H1 (cell line): ENCODE measurements at regions not wholly inside any gene's neighbourhood (a gene's known extent, or its start where the extent isn't known, plus 50 kb on each side); places are given as distances from the start of the nearest gene placed in this dataset.

ENCODE experiments used
- CTCF ChIA-PET: fragments of 300-600 bp; sonication (Branson Sonifier 250); formaldehyde crosslinking; loops from one replicate; lab custom pipeline; 2021; ENCODE audit not compliant: partially characterized antibody; lab: Charles Lee
- POLR2A ChIA-PET: fragments of 300-600 bp; sonication (Branson Sonifier 250); formaldehyde crosslinking; loops from one replicate; lab custom pipeline; 2021; ENCODE audit warnings: inconsistent platforms; ENCODE audit not compliant: partially characterized antibody; lab: Charles Lee
- DNase-seq, 2 experiments: peaks; one replicate each; pipeline versions ENCODE4 v3.0.0 to v3.0.0-alpha.2; 2010 to 2022; ENCODE audit warnings: low spot score in 2 of 2, low read depth in 1 of 2, mixed read lengths in 1 of 2
- FAIRE-seq: peaks from 2 replicates; lab custom pipeline; 2011; peaks lifted over from hg19 to GRCh38; lab: Jason Lieb, UNC
- H2AFZ ChIP-seq: 2 replicates; pipeline ENCODE4 v1.8.1; 2012; ENCODE audit warnings: low read length, inconsistent platforms
- H2AK5ac ChIP-seq: 2 replicates; pipeline ENCODE4 v1.6.1; 2013; ENCODE audit warnings: low read depth, low read length
- H2BK120ac ChIP-seq: replicated peaks from 2 replicates; pipeline ENCODE3; 2013; ENCODE audit warnings: low read depth, low read length, inconsistent platforms
- H2BK12ac ChIP-seq: 2 replicates; pipeline ENCODE4 v1.6.1; 2013; ENCODE audit warnings: low read depth, low read length
- H2BK15ac ChIP-seq: 2 replicates; pipeline ENCODE4 v1.6.1; 2013; ENCODE audit warnings: low read length
- H2BK20ac ChIP-seq: 2 replicates; pipeline ENCODE4 v1.6.1; 2013; ENCODE audit warnings: low read length
- H2BK5ac ChIP-seq: 2 replicates; pipeline ENCODE4 v1.6.1; 2013; ENCODE audit warnings: low read depth, low read length
- H3K14ac ChIP-seq: 2 replicates; pipeline ENCODE4 v1.6.1; 2013; ENCODE audit warnings: inconsistent platforms; ENCODE audit not compliant: insufficient read length
- H3K18ac ChIP-seq: 2 replicates; pipeline ENCODE4 v1.6.1; 2013; ENCODE audit warnings: low read length; ENCODE audit errors: extremely low read depth
- H3K23ac ChIP-seq: 2 replicates; pipeline ENCODE4 v1.6.1; 2013; ENCODE audit warnings: inconsistent platforms; ENCODE audit not compliant: insufficient read length
- H3K23me2 ChIP-seq: 2 replicates; pipeline ENCODE4 v1.6.1; 2013; ENCODE audit warnings: low read depth, low read length
- H3K27ac ChIP-seq: 2 replicates; pipeline ENCODE4 v1.6.1; 2011; ENCODE audit warnings: low read depth, low read length, inconsistent platforms
- H3K27me3 ChIP-seq, 4 experiments: replicated peaks in 1 of 4; 1 replicate in 1 of 4; 2 replicates in 3 of 4; pipeline versions ENCODE4 v1.6.1 to v1.8.1; 2011 to 2013; ENCODE audit warnings: low read length in 3 of 4, mild to moderate bottlenecking in 3 of 4, inconsistent platforms in 2 of 4, mixed read lengths in 2 of 4, moderate library complexity in 1 of 4; ENCODE audit not compliant: control insufficient read depth in 3 of 4, insufficient read depth in 3 of 4; ENCODE audit errors: extremely low read depth in 1 of 4
- H3K36me3 ChIP-seq, 4 experiments: 2 replicates each; pipeline versions ENCODE4 v1.6.1 to v1.8.1; 2011 to 2013; ENCODE audit warnings: mild to moderate bottlenecking in 4 of 4, low read length in 3 of 4, moderate library complexity in 2 of 4, control low read depth in 1 of 4, inconsistent platforms in 1 of 4; ENCODE audit not compliant: insufficient read depth in 4 of 4, control insufficient read depth in 2 of 4
- H3K4ac ChIP-seq: replicated peaks from 2 replicates; pipeline ENCODE3; 2013; ENCODE audit warnings: low read length, low read depth, mixed read lengths, inconsistent platforms; ENCODE audit not compliant: insufficient read length
- H3K4me1 ChIP-seq, 4 experiments: replicated peaks in 1 of 4; 1 replicate in 1 of 4; 2 replicates in 3 of 4; pipeline versions ENCODE4 v1.6.1 to v1.8.1; 2011 to 2013; ENCODE audit warnings: low read length in 3 of 4, inconsistent platforms in 2 of 4, mixed read lengths in 1 of 4; ENCODE audit not compliant: insufficient read depth in 4 of 4, control insufficient read depth in 3 of 4
- H3K4me2 ChIP-seq, 2 experiments: 2 replicates each; pipeline versions ENCODE4 v1.6.1 to v1.8.1; 2011 to 2013; ENCODE audit warnings: low read depth in 2 of 2, low read length in 2 of 2, control low read depth in 1 of 2, inconsistent platforms in 1 of 2, mild to moderate bottlenecking in 1 of 2; ENCODE audit not compliant: insufficient read depth in 1 of 2
- H3K4me3 ChIP-seq, 4 experiments: fragments of 200-600, 300-600 bp in 1 of 4; sonication (generic), shearing (Covaris generic), sonication (Bioruptor Twin) in 1 of 4; 2 replicates each; pipeline versions ENCODE4 v1.5.1 to v1.8.1; 2011 to 2016; ENCODE audit warnings: low read length in 4 of 4, low read depth in 3 of 4, control low read depth in 2 of 4, inconsistent platforms in 2 of 4, mild to moderate bottlenecking in 2 of 4, mixed read lengths in 1 of 4, moderate library complexity in 1 of 4; ENCODE audit not compliant: insufficient read depth in 2 of 4; ENCODE audit errors: extremely low read depth in 1 of 4
- H3K56ac ChIP-seq: replicated peaks from 2 replicates; pipeline ENCODE3; 2013; ENCODE audit warnings: low read depth, mild to moderate bottlenecking, mixed read lengths, low read length, inconsistent platforms; ENCODE audit not compliant: insufficient read length
- H3K79me1 ChIP-seq: 2 replicates; pipeline ENCODE4 v1.6.1; 2013; ENCODE audit warnings: low read depth, low read length, control low read depth
- H3K79me2 ChIP-seq, 2 experiments: 2 replicates each; pipeline versions ENCODE4 v1.6.1 to v1.8.1; 2012 to 2013; ENCODE audit warnings: low read length in 2 of 2, mild to moderate bottlenecking in 2 of 2, inconsistent platforms in 1 of 2; ENCODE audit not compliant: insufficient read depth in 2 of 2, control insufficient read depth in 1 of 2
- H3K9ac ChIP-seq, 4 experiments: replicated peaks in 1 of 4; 1 replicate in 1 of 4; 2 replicates in 3 of 4; pipeline versions ENCODE4 v1.6.1 to v1.8.1; 2011 to 2013; ENCODE audit warnings: low read depth in 3 of 4, low read length in 3 of 4, control low read depth in 2 of 4, mild to moderate bottlenecking in 2 of 4, moderate library complexity in 2 of 4, inconsistent platforms in 1 of 4; ENCODE audit errors: extremely low read depth in 1 of 4
- H3K9me3 ChIP-seq, 2 experiments: 2 replicates each; pipeline versions ENCODE4 v1.6.1 to v1.8.1; 2012 to 2013; ENCODE audit warnings: mild to moderate bottlenecking in 2 of 2, moderate library complexity in 2 of 2, control low read depth in 1 of 2, inconsistent platforms in 1 of 2, low read depth in 1 of 2, low read length in 1 of 2, mixed read lengths in 1 of 2; ENCODE audit not compliant: insufficient read depth in 2 of 2
- H4K20me1 ChIP-seq, 2 experiments: replicated peaks in 1 of 2; 2 replicates each; pipeline versions ENCODE3 to v1.8.1; 2011 to 2013; ENCODE audit warnings: inconsistent platforms in 2 of 2, low read length in 2 of 2, mild to moderate bottlenecking in 1 of 2; ENCODE audit not compliant: insufficient read depth in 2 of 2, control insufficient read depth in 1 of 2
- H4K5ac ChIP-seq: 2 replicates; pipeline ENCODE4 v1.6.1; 2013; ENCODE audit warnings: low read length, low read depth, mixed read lengths, inconsistent platforms; ENCODE audit not compliant: insufficient read length
- H4K8ac ChIP-seq: 2 replicates; pipeline ENCODE4 v1.8.0; 2013; ENCODE audit warnings: mild to moderate bottlenecking, moderate library complexity, low read length, inconsistent platforms; ENCODE audit not compliant: insufficient read depth; ENCODE audit errors: extremely low read depth
- H4K91ac ChIP-seq: replicated peaks from 2 replicates; pipeline ENCODE3; 2013; ENCODE audit warnings: low read length, mixed read lengths, inconsistent platforms; ENCODE audit not compliant: insufficient read length
- ASH2L ChIP-seq: fragments of 200-600, 300-600 bp; sonication (generic); IDR thresholded peaks from one replicate; pipeline ENCODE4 v1.7.1; 2017; ENCODE audit warnings: low read length
- BACH1 ChIP-seq: IDR thresholded peaks from 2 replicates; pipeline ENCODE4 v1.6.1; 2012; ENCODE audit warnings: low read length, improper control_type of control experiment
- CEBPB ChIP-seq: IDR thresholded peaks from 2 replicates; pipeline ENCODE4 v1.6.1; 2012; ENCODE audit warnings: low read depth, low read length
- CREB1 ChIP-seq: IDR thresholded peaks from 2 replicates; pipeline ENCODE4 v1.6.1; 2012; ENCODE audit warnings: inconsistent platforms
- CTBP2 ChIP-seq: IDR thresholded peaks from 2 replicates; pipeline ENCODE4 v1.7.0; 2011; ENCODE audit warnings: borderline replicate concordance, mild to moderate bottlenecking, moderate library complexity, mixed read lengths, low read length; ENCODE audit not compliant: insufficient read depth, insufficient read length
- FOSL1 ChIP-seq: IDR thresholded peaks from 2 replicates; pipeline ENCODE4 v1.6.1; 2011; ENCODE audit warnings: mild to moderate bottlenecking, low read depth, low read length, moderate library complexity; ENCODE audit not compliant: insufficient read depth
- GTF2F1 ChIP-seq: IDR thresholded peaks from 2 replicates; pipeline ENCODE4 v1.6.1; 2012; ENCODE audit warnings: low read depth, low read length, improper control_type of control experiment, borderline replicate concordance
- JUND ChIP-seq: IDR thresholded peaks from 2 replicates; pipeline ENCODE4 v1.6.1; 2011; ENCODE audit warnings: mild to moderate bottlenecking, improper control_type of control experiment, low read length
- MAFK ChIP-seq: IDR thresholded peaks from 2 replicates; pipeline ENCODE4 v1.6.1; 2012; ENCODE audit warnings: low read depth, mild to moderate bottlenecking, improper control_type of control experiment, low read length
- PHF8 ChIP-seq: fragments of 200-600 bp; sonication (generic); conservative IDR thresholded peaks from 2 replicates; pipeline ENCODE4 v1.7.1; 2012; ENCODE audit warnings: low read depth, mild to moderate bottlenecking, inconsistent platforms, low read length, moderate library complexity
- RFX5 ChIP-seq: IDR thresholded peaks from 2 replicates; pipeline ENCODE4 v1.6.1; 2011; ENCODE audit warnings: low read depth, low read length, improper control_type of control experiment, borderline replicate concordance
- SAP30 ChIP-seq: fragments of 300-600 bp; sonication (generic); IDR thresholded peaks from 2 replicates; pipeline ENCODE4 v1.7.1; 2012; ENCODE audit warnings: low read length, moderate library complexity, mild to moderate bottlenecking, inconsistent platforms; ENCODE audit not compliant: insufficient read depth, insufficient replicate concordance
- TCF12 ChIP-seq: IDR thresholded peaks from 2 replicates; pipeline ENCODE4 v1.6.1; 2011; ENCODE audit warnings: low read depth, mild to moderate bottlenecking, low read length
- WGBS, 2 experiments: shearing (Covaris generic) in 1 of 2; methylation state at CpG; one replicate each; pipeline versions ENCODE4 v1.1.6 to v1.1.7; 2013 to 2015; ENCODE audit warnings: low lambda C conversion rate in 2 of 2, mixed read lengths in 2 of 2, inconsistent platforms in 1 of 2, low coverage in 1 of 2, missing lambda C conversion rate in 1 of 2; ENCODE audit not compliant: insufficient replicate concordance in 2 of 2, insufficient coverage in 1 of 2, insufficient read length in 1 of 2; ENCODE audit errors: extremely low coverage in 1 of 2, missing lambda C conversion rate in 1 of 2; 5-methylcytosine and 5-hydroxymethylcytosine counted together
- TF ChIP-seq, protein P1 (sequence below): IDR thresholded peaks from 2 replicates; pipeline ENCODE4 v1.6.1; 2011; ENCODE audit warnings: low read depth, mild to moderate bottlenecking, low read length; ENCODE audit not compliant: insufficient read depth

DNA sequence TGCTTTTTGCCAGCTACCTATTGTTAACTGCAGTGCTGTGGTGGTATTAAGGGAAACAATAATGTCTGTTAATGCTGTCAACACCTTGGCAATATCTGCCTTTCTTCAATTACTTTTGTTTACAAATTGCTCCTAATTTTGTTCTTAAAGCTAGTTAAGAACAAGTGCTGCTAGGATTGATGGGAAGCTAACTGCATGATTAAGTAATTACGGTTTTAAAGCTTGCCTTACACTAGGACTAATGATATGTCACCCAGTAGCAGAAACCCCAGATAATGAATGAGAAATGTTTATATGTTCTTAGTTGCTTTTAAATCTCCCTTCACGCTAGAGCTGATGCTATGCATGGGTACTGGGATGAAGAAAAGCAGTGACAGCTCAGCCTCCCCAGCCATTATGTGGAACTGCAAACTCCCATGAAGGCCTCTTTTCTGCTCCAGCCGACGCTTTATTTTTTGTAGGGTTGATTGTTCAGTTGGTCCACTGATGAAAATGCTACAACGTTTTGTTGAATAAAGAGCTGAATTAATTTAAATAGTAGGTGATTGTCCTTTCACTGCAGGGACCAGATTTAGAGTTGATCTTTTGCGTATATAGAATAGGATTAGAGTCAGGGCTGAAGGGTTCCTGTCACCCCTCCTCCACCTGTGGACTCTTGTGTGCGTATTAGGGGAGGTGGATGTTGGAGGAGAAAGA lies 610.5 kb downstream of the TFAP2B start:
- Histone ChIP-seq H4K91ac (no peak overlapping the region), H3K4ac (no peak overlapping the region), H3K4me1 (no peaks in the 10 kb centered on the region), H3K4me2 (no peak overlapping the region), H4K8ac (no peak overlapping the region), H3K79me2 (no peaks in the 10 kb centered on the region), H3K23ac (no peak overlapping the region), H3K9me3 (no peaks in the 10 kb centered on the region), H4K5ac (no peak overlapping the region), H3K18ac (no peak overlapping the region), H3K79me1 (no peaks in the 10 kb centered on the region), H2AK5ac (no peak overlapping the region), H4K20me1 (no peaks in the 10 kb centered on the region), H3K36me3 (no peaks in the 10 kb centered on the region), H3K23me2 (no peaks in the 10 kb centered on the region), H3K56ac (no peak overlapping the region), H3K27ac (no peak overlapping the region), H2BK20ac (no peak overlapping the region), H3K9ac (no peak overlapping the region), H2BK120ac (no peak overlapping the region), H3K14ac (no peak overlapping the region), H2BK15ac (no peak overlapping the region), H3K4me3 (no peak overlapping the region), H2AFZ (no peak overlapping the region), H2BK5ac (no peak overlapping the region), H3K27me3 (no peaks in the 10 kb centered on the region), H2BK12ac (no peak overlapping the region)
- CTCF ChIA-PET, result interaction anchor here (0.5 to 1.1 kb wide), 2 partner anchors 25 to 141 kb away, joined by 3 read pairs; no protein-coding TSS in a partner anchor
- FAIRE-seq (no peak), DNase-seq (no peak)
- 91% methylated on average over 7 of the region's 7 CpGs; no CpG with 5 or more reads in 1 of the 2 experiments for WGBS, 2 experiments
- POLR2A ChIA-PET, result no interaction called here
- TF ChIP-seq GTF2F1 (no peak), PHF8 (no peak), SAP30 (no peak), MAFK (no peak), CREB1 (no peak), RFX5 (no peak), ASH2L (no peak), TCF12 (no peak), BACH1 (no peak), CTBP2 (no peak), CEBPB (no peak), JUND (no peak), FOSL1 (no peak)
- TF ChIP-seq, protein P1, sequence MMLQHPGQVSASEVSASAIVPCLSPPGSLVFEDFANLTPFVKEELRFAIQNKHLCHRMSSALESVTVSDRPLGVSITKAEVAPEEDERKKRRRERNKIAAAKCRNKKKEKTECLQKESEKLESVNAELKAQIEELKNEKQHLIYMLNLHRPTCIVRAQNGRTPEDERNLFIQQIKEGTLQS, result no peak
